Lower leg skin (tissue), 3 donors: ENCODE measurements at regions not wholly inside any gene's neighbourhood (a gene's known extent, or its start where the extent isn't known, plus 50 kb on each side); places are given as distances from the start of the nearest gene placed in this dataset.

Experiments
- POLR2A ChIP-seq, 2 donors: fragments of 450-650 bp; IDR thresholded peaks; one replicate each; pipeline ENCODE4 v1.6.1; 2016 to 2017; ENCODE audit warnings: antibody characterized with exemption in 2 of 2, mild to moderate bottlenecking in 1 of 2, moderate library complexity in 1 of 2
- TF ChIP-seq, protein P1 (sequence below), 3 donors: fragments of 450-650 bp; IDR thresholded peaks; one replicate each; pipeline ENCODE4 v1.5.1; 2016; ENCODE audit warnings: antibody characterized with exemption in 3 of 3, mild to moderate bottlenecking in 3 of 3, moderate library complexity in 2 of 3

DNA sequence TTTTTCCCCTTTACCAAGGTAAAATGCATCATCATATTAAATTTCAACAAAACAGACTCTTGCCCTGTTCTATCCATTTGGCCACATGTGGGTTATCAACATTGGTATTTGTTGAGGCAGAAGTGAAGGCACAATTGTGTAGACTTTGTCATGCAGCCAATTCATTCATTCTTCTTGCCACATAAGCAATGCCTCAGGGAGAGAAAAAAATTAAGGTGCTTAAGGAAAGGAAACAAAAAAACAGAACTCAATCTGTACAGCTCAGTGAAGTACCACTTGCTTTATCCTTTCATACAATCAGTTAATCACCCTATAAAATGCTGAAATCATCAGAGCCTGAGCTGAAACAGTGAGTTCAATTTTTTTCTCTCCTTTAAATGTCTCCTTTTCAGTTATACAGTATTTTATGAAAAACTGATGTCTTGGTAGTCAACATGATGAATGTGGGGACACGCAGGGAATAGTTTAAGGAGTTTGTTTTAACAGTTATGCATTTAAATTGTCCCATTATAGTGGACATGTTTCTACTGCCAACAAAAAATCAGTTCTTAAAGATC lies 588.9 kb downstream of the MFSD1 start:
- TF ChIP-seq POLR2A (IDR thresholded peaks at IDR 0.05), result no peak
- TF ChIP-seq, protein P1, sequence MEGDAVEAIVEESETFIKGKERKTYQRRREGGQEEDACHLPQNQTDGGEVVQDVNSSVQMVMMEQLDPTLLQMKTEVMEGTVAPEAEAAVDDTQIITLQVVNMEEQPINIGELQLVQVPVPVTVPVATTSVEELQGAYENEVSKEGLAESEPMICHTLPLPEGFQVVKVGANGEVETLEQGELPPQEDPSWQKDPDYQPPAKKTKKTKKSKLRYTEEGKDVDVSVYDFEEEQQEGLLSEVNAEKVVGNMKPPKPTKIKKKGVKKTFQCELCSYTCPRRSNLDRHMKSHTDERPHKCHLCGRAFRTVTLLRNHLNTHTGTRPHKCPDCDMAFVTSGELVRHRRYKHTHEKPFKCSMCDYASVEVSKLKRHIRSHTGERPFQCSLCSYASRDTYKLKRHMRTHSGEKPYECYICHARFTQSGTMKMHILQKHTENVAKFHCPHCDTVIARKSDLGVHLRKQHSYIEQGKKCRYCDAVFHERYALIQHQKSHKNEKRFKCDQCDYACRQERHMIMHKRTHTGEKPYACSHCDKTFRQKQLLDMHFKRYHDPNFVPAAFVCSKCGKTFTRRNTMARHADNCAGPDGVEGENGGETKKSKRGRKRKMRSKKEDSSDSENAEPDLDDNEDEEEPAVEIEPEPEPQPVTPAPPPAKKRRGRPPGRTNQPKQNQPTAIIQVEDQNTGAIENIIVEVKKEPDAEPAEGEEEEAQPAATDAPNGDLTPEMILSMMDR (IDR thresholded peaks at IDR 0.05), result no peak
